Left ventricle myocardium superior (tissue), 1 donor: ENCODE measurements at regions not wholly inside any gene's neighbourhood (a gene's known extent, or its start where the extent isn't known, plus 50 kb on each side); places are given as distances from the start of the nearest gene placed in this dataset.
"Not testable (repeated sequence)": the region's sequence is repeated elsewhere in the genome, so short reads cannot be mapped to it uniquely, and the experiment has no call there.

ENCODE experiments used
- ATAC-seq: fragments of 200-7000 bp; cut with Tn5 transposase; one replicate; pipeline ENCODE4 v1.9.1; 2020; ENCODE audit warnings: mild to moderate bottlenecking, moderate library complexity
- DNase-seq: peaks from one replicate; pipeline ENCODE4 v3.0.0-alpha.2; 2020
- intact Hi-C: fragments of 100-400 bp; cut with micrococcal nuclease; formaldehyde crosslinking; loops from one replicate; pipeline ENCODE4 v1.11.0; 2022
- donor health status: DM: no; HTN: yes; CAD: no; lungs with severe emphysema.

- intact Hi-C loops = no loop called here
- ATAC-seq = no peak
- no peak for DNase-seq
Observed at GRCh38 chr2:121818546-121818945, 63.1 kb downstream of the TSN start.

GRCh38 chr2:121819846-121820245 lies 64.4 kb downstream of the TSN start:
- intact Hi-C loops = no loop called here
- ATAC-seq (no peak), DNase-seq (no peak)

- no peak for DNase-seq
- no peak for ATAC-seq
- intact Hi-C loops = no loop called here
Observed at GRCh38 chr2:121821476-121822158, 66.2 kb downstream of the TSN start.

GRCh38 chr2:121824264-121824663 lies 68.8 kb downstream of the TSN start:
- DNase-seq = no peak
- intact Hi-C loops = no loop called here
- no peak for ATAC-seq

GRCh38 chr2:121825003-121825950 lies 69.8 kb downstream of the TSN start:
- intact Hi-C loops = no loop called here
- ATAC-seq = no peak
- no peak for DNase-seq

- intact Hi-C loops = no loop called here
- DNase-seq (no peak), ATAC-seq (peak; percentile 89)
Observed at GRCh38 chr2:121826036-121826435, 70.6 kb downstream of the TSN start.

GRCh38 chr2:121828281-121828731 lies 72.9 kb downstream of the TSN start:
- DNase-seq (no peak), ATAC-seq (no peak)
- intact Hi-C loops = no loop called here

- intact Hi-C loops = no loop called here
- DNase-seq (no peak), ATAC-seq (no peak)
Observed at GRCh38 chr2:121830809-121831208, 75.4 kb downstream of the TSN start.

GRCh38 chr2:121831841-121832240 lies 76.4 kb downstream of the TSN start:
- DNase-seq (peak; percentile 87), ATAC-seq (peak; percentile 95)
- intact Hi-C loops = no loop called here

- ATAC-seq = peak; percentile 74
- intact Hi-C loops = no loop called here
- no peak for DNase-seq
Observed at GRCh38 chr2:121832412-121833357, 77.2 kb downstream of the TSN start.

GRCh38 chr2:121833358-121833723 lies 77.9 kb downstream of the TSN start:
- intact Hi-C loops = no loop called here
- no peak for DNase-seq
- ATAC-seq = peak; percentile 22

GRCh38 chr2:121836611-121837010 lies 81.2 kb downstream of the TSN start:
- intact Hi-C loops = no loop called here
- ATAC-seq (peak; percentile 3), DNase-seq (no peak)

GRCh38 chr2:121837591-121837990 lies 82.1 kb downstream of the TSN start:
- peak; percentile 39 for DNase-seq
- intact Hi-C loops = no loop called here
- peak; percentile 63 for ATAC-seq

- intact Hi-C loops = no loop called here
- ATAC-seq (no peak), DNase-seq (no peak)
Observed at GRCh38 chr2:121838551-121838950, 83.1 kb downstream of the TSN start.

GRCh38 chr2:121839584-121839983 lies 84.1 kb downstream of the TSN start:
- intact Hi-C loops = no loop called here
- DNase-seq (no peak), ATAC-seq (no peak)

- no peak for DNase-seq
- ATAC-seq = no peak
- intact Hi-C loops = no loop called here
Observed at GRCh38 chr2:121849236-121849635, 93.8 kb downstream of the TSN start.

- ATAC-seq, intact Hi-C loops, DNase-seq: not testable (repeated sequence)
Observed at GRCh38 chr2:121853149-121853548, 97.7 kb downstream of the TSN start.

- peak; percentile 85 for ATAC-seq
- intact Hi-C loops = no loop called here
- no peak for DNase-seq
Observed at GRCh38 chr2:121855510-121855909, 100.1 kb downstream of the TSN start.

- DNase-seq (no peak), ATAC-seq (peak; percentile 88)
- intact Hi-C loops = no loop called here
Observed at GRCh38 chr2:121856360-121856759, 100.9 kb downstream of the TSN start.
